ENCODE measurements at regions not wholly inside any gene's neighbourhood (a gene's known extent, or its start where the extent isn't known, plus 50 kb on each side); places are given as distances from the start of the nearest gene placed in this dataset.
"Not testable (repeated sequence)": the region's sequence is repeated elsewhere in the genome, so short reads cannot be mapped to it uniquely, and the experiment has no call there.

DNA sequence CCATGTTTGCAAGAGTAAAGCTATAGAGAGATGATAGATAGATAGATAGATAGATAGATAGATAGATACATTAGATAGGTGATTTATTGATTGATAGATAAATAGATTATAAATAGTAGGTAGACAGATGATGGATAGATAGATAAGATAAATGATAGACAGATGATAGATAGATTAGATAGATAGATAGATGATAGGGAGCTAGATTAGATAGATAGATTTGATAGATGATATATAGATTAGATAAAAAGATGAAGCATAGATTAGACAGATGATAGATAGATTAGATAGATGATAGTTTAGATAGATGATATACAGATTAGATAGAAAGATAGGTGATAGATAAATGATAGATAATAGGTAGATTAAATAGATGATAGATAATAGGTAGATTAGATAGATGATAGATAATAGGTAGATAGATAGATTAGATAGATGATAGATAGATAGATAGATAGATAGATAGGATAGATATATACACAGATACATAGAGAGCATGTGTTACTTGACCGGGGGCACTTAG is 243.3 kb upstream of the FOXK1 start:
- no peak for DNase-seq

DNA sequence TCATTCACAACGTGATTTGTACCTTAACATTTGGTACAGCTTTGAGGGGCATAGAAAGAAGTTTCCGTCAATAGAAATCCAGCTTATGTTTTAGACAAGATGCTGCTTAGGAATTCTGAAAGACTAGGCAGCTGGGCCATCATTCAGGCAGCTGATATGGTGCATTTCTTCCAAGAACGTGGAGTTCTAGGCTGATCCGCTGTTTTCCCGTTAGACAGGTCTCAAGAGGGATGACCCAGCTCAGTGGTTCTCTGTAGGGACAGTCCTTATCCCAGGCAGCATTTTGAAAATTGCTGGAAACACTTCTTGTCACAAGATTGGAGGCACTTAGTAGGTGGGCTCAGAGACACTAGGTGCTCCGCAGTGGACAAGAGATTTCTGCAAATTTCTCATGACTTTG is 242.7 kb upstream of the FOXK1 start:
- DNase-seq = no peak

DNA sequence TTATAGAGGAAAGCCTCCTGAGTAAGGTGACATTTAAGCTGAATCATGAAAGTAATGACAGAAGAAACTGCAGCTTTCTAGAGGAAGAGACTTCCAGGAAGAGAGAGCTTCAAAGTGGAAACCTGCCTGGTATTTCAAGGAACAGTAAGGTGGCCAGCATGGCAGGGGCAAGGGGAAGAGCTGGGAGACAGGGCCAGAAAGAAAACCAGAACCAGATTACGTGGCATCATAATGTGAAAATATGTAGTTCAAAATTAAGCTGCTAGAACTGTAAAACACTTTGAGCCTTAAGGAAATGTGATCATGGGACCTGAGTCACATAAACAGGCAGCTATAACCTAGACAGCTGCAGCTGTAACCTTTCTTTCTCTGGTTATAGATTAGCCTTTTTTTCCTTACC is 238.0 kb upstream of the FOXK1 start:
- no peak for DNase-seq

DNA sequence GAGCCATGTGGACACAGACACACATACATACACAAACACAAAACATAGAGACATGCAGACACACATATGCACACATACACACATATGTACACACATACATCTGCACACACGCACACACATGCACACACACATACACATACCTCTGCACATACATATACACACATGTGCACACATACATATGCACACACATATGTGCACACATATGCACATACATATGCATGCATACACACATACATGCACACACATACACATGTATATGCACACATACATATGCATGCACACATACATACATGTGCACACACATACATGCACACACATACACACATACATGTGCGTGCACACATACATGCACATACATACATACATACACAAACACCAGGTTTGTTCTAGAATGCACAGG is 236.3 kb upstream of the FOXK1 start:
- no peak for DNase-seq

DNA sequence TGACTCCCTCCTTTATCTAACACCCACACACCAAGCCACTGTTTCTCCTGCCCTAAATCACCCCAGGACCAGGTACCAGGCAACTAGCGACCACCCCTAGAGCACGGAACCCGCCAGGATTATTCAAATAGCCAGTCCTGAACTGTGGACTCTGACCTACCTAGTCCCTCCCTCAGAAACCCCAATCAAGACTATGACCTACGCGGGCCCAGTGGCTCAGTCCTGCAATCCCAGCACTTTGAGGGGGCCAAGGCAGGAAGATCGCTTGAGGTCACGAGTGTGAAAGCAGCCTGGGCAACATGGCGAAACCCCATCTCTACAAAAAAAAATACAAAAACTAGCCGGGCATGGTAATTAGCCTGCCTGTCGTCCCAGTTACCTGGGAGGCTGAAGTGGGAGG is 232.8 kb upstream of the FOXK1 start:
- no peak for DNase-seq

DNA sequence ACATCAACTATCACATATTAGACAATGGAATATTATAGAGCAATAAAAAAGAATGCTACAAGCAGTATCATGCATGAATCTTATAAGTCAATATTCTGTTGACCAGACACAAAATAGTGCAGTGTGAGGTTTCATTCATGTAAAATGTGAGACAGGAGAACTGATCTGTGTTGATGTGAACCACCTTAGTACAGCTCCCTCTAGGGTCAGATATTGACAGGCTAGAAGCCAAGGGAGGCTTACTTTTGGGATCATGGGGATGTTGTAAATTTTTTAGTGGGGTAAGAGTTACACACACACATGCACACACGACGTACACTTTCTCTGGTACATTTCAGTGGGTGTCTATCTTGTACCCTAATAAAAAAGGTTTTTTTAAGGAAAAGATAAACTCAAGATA is 231.6 kb upstream of the FOXK1 start:
- DNase-seq = no peak

DNA sequence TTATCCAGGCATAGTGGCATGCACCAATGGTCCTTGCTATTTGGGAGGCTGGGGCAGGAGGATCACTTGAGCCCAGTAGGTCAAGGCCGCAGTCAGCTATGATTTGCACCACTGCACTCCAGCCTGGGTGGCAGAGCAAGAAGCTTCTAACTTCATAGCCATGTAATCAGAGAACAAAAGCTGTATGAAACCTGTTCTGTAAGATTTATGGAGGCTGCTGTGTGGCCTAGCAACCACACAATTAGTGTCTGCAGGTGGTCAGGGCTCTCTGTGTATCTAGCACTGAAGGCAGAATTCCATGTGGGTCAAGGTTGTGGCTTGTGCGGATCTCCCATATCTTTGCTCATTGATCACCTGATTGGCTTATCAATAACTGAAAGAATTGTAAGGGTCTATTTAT is 221.5 kb upstream of the FOXK1 start:
- DNase-seq = no peak

DNA sequence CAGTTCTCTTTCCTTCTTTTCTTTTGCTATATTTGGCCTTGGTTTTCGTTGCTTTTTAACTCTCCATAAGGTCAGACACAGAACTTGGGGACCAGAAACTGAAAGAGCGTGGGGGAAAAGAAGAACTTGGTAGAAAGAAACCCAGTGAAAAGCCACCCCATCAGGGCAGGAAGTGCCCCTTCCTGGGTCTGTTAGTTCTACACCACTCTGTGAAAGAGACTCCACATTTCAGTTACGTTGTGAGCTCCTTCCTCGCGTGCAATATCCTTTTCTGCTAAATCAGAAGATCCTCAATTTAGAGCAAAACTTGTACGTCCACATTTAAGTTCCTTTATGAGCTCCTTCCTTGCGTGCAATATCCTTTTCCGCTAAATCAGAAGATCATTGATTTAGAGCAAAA is 220.6 kb upstream of the FOXK1 start:
- no peak for DNase-seq

DNA sequence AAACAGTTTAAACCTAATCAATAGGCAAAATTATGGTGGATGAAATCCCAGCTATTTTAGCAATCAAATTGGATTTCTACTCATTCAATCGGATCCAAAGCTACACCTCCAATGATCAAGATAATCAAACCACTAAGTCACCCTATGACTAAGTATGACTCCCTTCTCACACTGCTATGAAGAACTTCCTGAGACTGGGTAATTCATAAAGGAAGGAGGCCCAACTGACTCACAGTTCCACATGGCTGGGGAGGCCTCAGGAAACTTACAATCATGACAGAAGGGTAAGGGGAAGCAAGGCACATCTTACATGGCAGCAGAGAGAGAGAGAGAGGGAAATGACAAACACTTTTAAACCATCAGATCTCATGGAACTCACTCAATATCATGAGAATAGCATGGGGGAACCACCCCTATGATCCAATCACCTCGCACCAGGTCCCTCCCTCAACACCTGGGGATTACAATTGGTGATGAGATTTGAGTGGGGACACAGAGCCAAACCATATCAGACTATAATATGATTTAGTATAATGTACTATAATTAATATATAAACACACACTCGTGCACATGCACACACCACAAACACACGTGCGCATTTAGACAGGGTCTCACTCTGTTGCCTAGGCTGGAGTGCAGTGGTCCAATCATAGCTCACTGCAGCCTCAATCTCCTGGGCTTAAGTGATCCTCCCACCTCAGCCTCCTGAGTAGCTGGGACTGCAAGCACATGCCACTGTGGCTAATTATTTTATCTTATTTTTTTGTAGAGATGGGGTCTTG is 213.6 kb upstream of the FOXK1 start:
- no peak for DNase-seq

DNA sequence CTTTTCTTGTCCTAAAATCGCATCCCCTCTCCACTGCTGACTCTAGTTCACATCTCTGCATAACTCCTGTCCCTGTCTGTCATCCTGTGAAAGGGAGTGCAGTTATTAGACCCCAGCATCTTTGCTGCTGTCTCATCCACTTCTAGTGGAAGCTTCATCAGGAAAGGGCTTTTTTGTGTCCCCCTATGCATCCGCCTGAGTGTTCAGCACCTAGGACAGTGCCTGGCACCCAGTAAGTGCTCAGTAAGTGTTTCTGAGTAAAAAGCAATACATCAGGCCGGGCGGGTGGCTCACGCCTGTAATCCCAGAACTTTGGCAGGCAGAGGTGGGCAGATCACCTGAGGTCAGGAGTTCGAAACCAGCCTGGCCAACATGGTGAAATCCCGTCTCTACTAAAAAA is 211.8 kb upstream of the FOXK1 start:
- DNase-seq = no peak

DNA sequence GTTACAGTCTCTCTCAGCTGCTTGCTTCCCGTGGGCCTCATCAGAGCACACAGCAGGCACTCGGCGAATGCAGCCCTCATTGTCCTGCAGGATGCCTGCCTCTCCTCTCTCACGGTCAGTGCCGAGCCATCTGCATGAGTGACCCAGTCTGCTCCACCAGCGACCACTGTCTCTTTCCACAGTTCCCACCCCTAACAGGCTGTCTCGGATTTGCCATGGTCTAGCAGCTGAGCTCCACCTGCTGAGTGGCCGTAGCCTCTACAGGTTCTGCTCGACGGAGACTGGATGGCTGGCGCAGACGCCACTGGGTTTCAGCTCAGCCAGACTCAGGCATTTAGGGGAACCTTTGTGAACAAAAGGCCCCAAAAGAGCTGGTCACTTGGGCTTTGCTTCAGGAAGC is 209.4 kb upstream of the FOXK1 start:
- no peak for DNase-seq

DNA sequence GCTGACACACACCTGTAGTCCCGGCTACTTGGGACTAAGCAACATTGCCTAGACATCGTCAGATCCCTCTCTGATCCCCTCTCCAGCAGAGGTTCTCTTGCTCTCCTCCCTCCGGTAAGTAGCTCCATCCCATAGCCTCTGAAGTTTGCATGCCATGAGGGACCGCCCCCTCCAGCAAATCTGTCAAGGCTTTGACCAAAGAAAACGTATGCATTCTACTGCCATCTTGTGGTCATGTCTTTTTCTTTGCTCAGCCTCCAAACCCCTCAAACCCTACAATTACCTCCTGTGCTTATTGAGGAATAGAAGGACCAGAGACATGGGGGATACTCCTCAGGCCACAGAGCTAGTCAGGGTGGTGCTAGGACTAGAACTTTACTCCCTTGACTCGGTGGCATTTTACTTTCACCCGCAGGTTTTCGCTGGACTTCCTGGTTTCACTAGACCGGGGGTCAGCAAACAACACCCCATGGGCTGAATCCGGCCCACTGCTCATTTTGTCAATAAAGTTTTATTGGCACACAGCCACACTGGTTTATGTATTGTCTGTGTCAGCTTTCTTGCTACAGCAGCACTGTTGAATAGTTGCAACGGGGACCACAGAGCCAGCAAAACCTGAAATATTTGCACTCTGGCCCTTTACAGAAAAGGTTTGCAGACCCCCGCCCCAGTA is 202.6 kb upstream of the FOXK1 start:
- peak; percentile 17 for DNase-seq

DNA sequence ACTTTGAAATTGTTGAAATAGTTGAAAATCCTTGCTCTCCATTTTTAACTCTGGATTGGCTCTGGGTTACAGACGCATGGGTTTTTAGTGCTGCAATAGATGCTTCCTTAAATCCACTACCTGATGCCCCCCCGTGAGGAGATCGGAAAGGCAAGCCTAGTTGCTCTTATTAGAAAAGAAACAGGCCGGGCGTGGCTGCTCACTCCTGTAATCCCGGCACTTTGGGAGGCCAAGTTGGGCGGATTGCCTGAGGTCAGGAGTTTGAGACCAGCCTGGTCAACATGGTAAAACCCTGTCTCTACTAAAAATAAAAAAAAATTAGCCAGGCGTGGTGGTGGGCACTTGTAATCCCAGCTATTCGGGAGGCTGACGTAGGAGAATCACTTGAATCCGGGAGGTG is 202.0 kb upstream of the FOXK1 start:
- not testable (repeated sequence) for DNase-seq

DNA sequence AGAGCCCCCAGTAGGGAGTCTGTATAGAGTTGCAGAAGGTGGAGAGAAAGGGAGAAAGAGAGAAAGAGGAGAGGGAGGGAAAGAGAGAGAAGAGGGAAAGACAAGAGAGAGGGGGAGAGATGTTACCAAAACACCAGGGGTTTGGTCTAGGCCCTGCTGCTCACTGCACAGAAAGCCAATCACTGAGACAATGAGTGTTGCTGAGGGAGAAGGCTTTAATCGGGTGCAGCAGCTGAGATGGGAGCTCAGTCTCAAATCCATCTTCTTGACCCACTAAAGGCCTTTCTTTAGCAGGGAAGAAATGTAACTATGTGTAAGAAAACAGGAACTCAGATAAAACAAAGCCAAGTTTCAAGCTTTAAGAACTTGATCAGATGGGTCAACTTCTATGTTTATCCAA is 198.2 kb upstream of the FOXK1 start:
- DNase-seq = no peak

DNA sequence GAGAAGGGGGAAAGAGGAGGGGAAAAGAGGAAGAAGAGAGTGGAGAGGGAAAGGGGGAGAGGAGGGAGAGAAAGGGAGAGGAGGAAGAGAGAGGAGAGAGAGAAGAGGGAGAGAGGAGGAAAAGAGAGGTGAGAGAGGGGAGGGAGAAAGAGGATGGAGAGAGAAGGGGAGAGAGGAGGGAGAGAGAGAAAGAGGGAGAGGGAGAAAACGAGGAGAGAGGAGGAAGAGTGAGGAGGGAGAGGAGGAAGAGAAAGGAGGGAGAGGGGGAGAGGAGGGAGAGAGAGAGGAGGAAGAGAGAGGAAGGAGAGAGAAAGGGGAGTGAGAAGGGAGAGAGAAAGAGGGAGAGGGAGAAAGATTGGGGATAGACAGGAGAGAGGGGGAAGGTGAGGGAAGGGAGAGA is 197.6 kb upstream of the FOXK1 start:
- DNase-seq = no peak

DNA sequence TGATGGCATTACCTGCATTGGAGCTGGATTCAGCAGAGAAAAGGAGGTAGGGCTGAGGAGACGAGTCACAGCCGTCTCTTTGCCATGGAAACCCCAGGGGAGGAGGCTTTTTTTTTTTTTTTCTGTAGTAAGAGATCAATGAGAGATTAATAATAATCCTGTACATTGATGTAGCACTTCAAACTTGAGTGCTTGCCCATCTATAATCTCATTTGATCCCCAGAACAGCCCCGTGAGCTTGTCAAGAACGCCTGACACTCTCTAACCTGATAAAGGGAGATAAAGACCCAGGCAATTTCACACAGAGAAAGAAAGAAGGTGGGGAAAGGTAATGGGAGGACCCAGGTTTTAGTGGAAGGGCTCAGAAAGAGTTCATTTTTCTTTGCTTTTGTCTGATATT is 195.2 kb upstream of the FOXK1 start:
- DNase-seq = no peak

DNA sequence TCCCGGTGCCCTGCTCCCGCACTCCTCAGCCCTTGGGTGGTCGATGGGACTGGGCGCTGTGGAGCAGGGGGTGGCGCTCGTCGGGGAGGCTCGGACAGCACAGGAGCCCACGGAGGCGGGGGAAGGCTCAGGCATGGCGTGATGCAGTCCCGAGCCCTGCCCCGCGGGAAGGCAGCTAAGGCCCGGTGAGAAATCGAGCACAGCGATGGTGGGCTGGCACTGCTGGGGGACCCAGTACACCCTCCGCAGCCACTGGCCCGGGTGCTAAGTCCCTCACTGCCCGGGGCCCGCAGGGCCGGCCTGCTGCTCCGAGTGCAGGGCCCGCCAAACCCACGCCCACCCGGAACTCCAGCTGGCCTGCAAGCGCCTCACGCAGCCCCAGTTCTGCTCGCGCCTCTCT is 185.2 kb upstream of the FOXK1 start:
- DNase-seq = not testable (repeated sequence)

DNA sequence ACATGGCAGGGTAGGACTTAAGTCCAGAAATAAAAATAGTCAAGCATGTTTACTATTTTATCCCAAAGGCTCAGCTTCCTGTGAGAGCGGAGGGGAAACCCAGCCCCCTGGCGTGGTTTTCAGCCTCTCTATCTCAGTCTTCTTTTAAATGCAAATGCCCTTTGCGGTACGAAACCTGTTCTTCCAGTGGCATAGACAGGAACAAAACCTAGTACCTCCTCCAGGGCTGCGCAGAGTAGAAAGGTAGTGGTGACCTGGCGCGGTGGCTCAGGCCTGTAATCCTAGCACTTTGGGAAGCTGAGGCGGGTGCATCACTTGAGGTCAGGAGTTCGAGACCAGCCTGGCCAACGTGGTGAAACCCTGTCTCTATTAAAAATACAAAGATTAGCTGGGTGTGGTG is 181.3 kb upstream of the FOXK1 start:
- no peak for DNase-seq

DNA sequence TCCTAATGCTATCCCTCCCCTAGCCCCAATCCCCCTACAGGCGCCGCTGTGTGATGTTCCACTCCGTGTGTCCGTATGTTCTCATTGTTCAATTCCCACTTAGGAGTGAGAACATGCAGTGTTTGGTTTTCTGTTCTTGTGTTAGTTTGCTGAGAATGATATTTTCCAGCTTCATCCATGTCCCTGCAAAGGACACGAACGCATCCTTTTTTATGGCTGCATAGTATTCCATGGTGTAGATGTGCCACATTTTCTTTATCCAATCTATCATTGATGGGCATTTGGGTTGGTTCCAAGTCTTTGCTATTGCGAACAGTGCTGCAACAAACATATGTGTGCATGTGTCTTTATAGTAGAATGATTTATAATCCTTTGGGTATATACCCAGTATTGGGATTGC is 174.2 kb upstream of the FOXK1 start:
- not testable (repeated sequence) for DNase-seq

DNA sequence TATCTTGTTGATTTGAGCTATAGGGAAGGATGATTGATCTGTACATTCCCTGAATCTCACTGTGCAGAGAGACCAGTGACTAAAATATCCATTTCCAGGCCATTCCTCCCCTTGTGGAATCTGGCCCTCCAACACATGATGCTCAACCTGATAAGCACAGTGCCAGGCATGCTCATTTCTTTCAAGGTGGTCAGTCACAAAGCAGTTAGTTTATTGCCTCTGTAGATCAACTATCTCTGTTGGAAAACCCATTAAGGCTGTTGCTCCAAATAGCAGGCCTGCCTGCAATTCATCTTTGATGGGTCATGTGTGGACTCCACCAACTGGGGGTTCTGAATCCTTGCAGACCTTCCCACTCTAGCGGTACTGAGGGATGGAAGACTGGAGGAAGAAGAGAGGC is 168.6 kb upstream of the FOXK1 start:
- no peak for DNase-seq

DNA sequence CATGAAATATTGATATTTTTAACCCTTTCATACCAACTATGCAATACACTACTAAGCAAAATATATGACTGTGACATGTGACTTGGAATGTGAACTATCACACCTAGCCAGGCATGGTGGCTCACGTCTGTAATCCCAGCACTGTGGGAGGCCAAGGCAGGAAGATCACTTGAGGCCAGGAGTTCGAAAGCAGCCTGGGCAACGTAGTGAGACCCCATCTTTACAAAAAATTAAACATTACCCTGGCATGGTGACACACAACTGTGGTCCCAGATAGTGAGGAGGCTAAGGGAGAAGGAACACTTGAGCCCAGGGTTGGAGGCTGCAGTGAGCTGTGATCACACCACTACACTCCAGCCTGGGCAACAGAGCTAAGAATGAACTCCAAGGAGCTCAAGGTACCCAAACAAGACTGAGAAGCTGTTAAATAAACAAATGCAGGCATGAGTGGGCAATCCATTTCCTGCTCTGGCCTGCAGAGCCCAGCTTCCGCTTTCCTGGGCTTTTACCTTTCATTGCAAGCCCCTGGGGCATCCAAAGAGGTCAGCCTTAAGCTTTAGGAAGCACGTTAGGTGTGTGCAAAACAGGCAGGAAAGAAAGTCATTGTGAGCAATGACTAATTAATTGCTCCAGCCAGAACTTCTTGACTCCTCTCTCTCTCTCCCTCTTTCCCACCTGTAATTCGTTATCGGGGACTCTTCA is 162.1 kb upstream of the FOXK1 start:
- DNase-seq = no peak

DNA sequence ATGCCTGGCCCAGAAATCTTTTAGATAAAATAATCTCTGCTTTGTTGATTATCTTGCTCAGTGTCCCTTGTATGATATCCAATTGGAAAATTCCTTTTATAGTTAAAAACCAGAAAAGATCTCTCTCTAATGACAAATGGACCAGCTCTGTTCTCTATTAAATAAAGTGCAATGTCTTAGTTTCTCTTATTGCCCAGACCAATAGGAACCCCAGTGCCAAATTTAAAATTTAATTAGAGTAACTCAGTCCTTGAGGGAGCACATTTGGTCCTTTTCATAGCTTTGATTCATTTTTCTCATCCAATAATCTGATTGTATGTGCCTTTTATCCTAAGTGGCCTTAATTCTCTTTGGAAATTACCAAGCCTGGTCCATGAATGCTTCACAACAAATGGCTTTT is 158.9 kb upstream of the FOXK1 start:
- no peak for DNase-seq

DNA sequence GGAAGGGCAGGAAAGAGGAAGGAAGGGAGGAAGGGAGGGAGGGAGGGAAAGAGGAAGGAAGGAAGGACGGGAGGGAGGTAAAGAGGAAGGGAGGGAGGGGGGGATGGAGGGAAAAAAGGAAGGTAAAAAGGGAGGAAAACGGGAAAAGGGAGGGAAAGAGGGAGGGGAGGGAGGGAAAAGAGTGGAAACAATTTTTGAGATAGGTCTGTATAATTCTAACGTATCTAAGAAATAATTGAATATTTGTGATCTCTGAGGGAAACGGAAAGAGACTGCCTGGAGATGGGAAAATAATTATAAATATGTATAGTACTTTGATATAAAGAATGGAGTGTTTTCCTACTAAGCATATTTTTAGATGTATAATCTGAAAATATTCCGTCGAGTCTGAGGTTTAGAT is 158.2 kb upstream of the FOXK1 start:
- DNase-seq = no peak

DNA sequence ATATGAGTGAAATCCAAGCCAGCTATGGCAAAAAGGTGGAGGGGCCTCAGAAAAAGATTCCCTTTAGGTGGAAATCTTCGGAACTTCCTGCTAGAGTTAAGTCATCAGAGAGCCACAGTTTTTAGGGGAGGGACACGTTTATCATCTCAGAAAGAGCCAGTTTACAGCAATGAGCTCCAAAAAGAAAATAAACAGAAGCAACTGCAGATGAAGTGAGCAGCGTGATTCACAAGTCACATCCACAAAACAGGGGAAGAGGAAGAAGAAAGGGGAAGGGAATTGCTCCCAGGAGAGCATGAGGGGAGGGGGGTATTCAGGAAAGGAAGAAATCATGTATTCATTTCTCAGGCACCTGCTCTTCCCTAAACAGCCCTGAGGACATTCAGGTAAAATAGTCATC is 156.2 kb upstream of the FOXK1 start:
- no peak for DNase-seq
